GM12878 (cell line): ENCODE measurements at regions not wholly inside any gene's neighbourhood (a gene's known extent, or its start where the extent isn't known, plus 50 kb on each side); places are given as distances from the start of the nearest gene placed in this dataset.
"Not testable (repeated sequence)": the region's sequence is repeated elsewhere in the genome, so short reads cannot be mapped to it uniquely, and the experiment has no call there.

Experiments used
- ATAC-seq: fragments of 200-7000 bp; cut with Tn5 transposase; 3 replicates; pipeline ENCODE4 v1.9.1; 2020; ENCODE audit warnings: mild to moderate bottlenecking, moderate library complexity
- BruUV-seq: library from RNA; stranded (reverse); fragments of 400-500 nt; replicated peaks from 2 replicates; lab custom pipeline; 2021; lab: Mats Ljungman, UMichigan
- CTCF ChIA-PET: fragments of 300-600 bp; sonication (Branson Sonifier 250); formaldehyde crosslinking; extraction: SDS; loops from one replicate; lab custom pipeline; 2021; ENCODE audit warnings: inconsistent platforms; lab: Yijun Ruan, JAX
- POLR2A ChIA-PET: fragments of 350-600 bp; formaldehyde crosslinking; extraction: SDS; loops from one replicate; lab custom pipeline; 2021; ENCODE audit warnings: inconsistent platforms; lab: Charles Lee
- RAD21 ChIA-PET: fragments of 300-600 bp; sonication (Branson Sonifier 250); formaldehyde crosslinking; loops from one replicate; lab custom pipeline; 2023; ENCODE audit warnings: antibody characterized with exemption; ENCODE audit not compliant: unreplicated experiment; lab: Charles Lee
- SMC1A ChIA-PET: fragments of 300-600 bp; sonication (Branson Sonifier 250); formaldehyde crosslinking; loops from one replicate; lab custom pipeline; 2023; ENCODE audit not compliant: unreplicated experiment, uncharacterized antibody; lab: Charles Lee
- DNase-seq: peaks from one replicate; pipeline ENCODE4 v3.0.0-alpha.2; 2011; ENCODE audit warnings: low read depth, low spot score
- FAIRE-seq: peaks from 3 replicates; lab custom pipeline; 2011; peaks lifted over from hg19 to GRCh38; lab: Jason Lieb, UNC
- H2AFZ ChIP-seq: 2 replicates; pipeline ENCODE4 v1.6.0; 2011; ENCODE audit warnings: low read depth, low read length, control low read depth; ENCODE audit not compliant: control insufficient read depth
- H3K27ac ChIP-seq: 2 replicates; pipeline ENCODE4 v1.5.1; 2011; ENCODE audit warnings: control low read depth; ENCODE audit not compliant: control insufficient read depth, insufficient read depth
- H3K27me3 ChIP-seq, 2 experiments: replicated peaks in 1 of 2; 2 replicates each; pipeline versions ENCODE4 v1.6.0 to v1.6.1; 2011; ENCODE audit warnings: low read length in 1 of 2; ENCODE audit not compliant: control insufficient read depth in 2 of 2, insufficient read depth in 2 of 2
- H3K36me3 ChIP-seq, 2 experiments: 2 replicates each; pipeline ENCODE4 v1.5.1; 2011; ENCODE audit warnings: low read length in 1 of 2; ENCODE audit not compliant: control insufficient read depth in 2 of 2, insufficient read depth in 2 of 2
- H3K4me1 ChIP-seq: 2 replicates; pipeline ENCODE4 v1.6.1; 2011; ENCODE audit warnings: mild to moderate bottlenecking, low read length, moderate library complexity, mixed read lengths; ENCODE audit not compliant: control insufficient read depth, insufficient read depth
- H3K4me2 ChIP-seq: 2 replicates; pipeline ENCODE4 v1.6.0; 2011; ENCODE audit warnings: control low read depth; ENCODE audit not compliant: control insufficient read depth, insufficient read depth
- H3K4me3 ChIP-seq: fragments of 200-600 bp; sonication (generic); 2 replicates; pipeline ENCODE4 v1.5.1; 2016
- H3K79me2 ChIP-seq: 2 replicates; pipeline ENCODE4 v1.6.0; 2011; ENCODE audit warnings: low read length; ENCODE audit not compliant: control insufficient read depth, insufficient read depth
- H3K9ac ChIP-seq: 2 replicates; pipeline ENCODE4 v1.8.0; 2011; ENCODE audit warnings: low read length, control low read depth, mixed read lengths; ENCODE audit not compliant: control insufficient read depth, insufficient read depth
- H3K9me3 ChIP-seq: replicated peaks from 3 replicates; pipeline ENCODE4 v1.5.1; 2011; ENCODE audit warnings: mild to moderate bottlenecking, low read length; ENCODE audit not compliant: control insufficient read depth, insufficient read depth
- H4K20me1 ChIP-seq: 2 replicates; pipeline ENCODE4 v1.6.0; 2011; ENCODE audit not compliant: control insufficient read depth, insufficient read depth
- CBX5 ChIP-seq: sonication (generic); IDR thresholded peaks from 2 replicates; pipeline ENCODE4 v1.6.1; 2016; ENCODE audit warnings: low read depth, moderate library complexity, mild to moderate bottlenecking, inconsistent platforms
- NR2C2 ChIP-seq: IDR thresholded peaks from 2 replicates; pipeline ENCODE4 v1.6.1; 2011; ENCODE audit warnings: borderline replicate concordance, low read depth; ENCODE audit not compliant: control insufficient read depth, insufficient read length
- POU2F2 ChIP-seq: IDR thresholded peaks from 3 replicates; pipeline ENCODE4 v1.6.1; 2011; ENCODE audit warnings: low read depth, mild to moderate bottlenecking, low read length, borderline replicate concordance
- RFX5 ChIP-seq: IDR thresholded peaks from 2 replicates; pipeline ENCODE4 v1.6.1; 2011; ENCODE audit warnings: low read depth, low read length, improper control_type of control experiment
- SREBF1 ChIP-seq: IDR thresholded peaks from 2 replicates; pipeline ENCODE4 v1.6.1; 2012; ENCODE audit warnings: mild to moderate bottlenecking, low read length
- SRF ChIP-seq, 2 experiments: IDR thresholded peaks; 2 replicates each; pipeline ENCODE4 v1.6.1; 2011; ENCODE audit warnings: low read depth in 2 of 2, low read length in 2 of 2, mild to moderate bottlenecking in 1 of 2, moderate library complexity in 1 of 2
- TARDBP ChIP-seq: IDR thresholded peaks from 2 replicates; pipeline ENCODE4 v1.6.1; 2016; ENCODE audit warnings: borderline replicate concordance
- TCF7 ChIP-seq: IDR thresholded peaks from 2 replicates; pipeline ENCODE4 v1.6.1; 2014; ENCODE audit warnings: antibody characterized with exemption, borderline replicate concordance
- WGBS: methylation state at CpG from one replicate; pipeline ENCODE4 v1.1.6; 2016; ENCODE audit warnings: low lambda C conversion rate; ENCODE audit not compliant: insufficient replicate concordance, insufficient coverage; ENCODE audit errors: missing lambda C conversion rate; 5-methylcytosine and 5-hydroxymethylcytosine counted together
- in situ Hi-C: fragments of 300-500 bp; cut with MboI; formaldehyde crosslinking; loops from 9 replicates; pipeline ENCODE4 v1.14.3; 2018; ENCODE audit warnings: mixed read lengths
- intact Hi-C: fragments of 100-400 bp; cut with micrococcal nuclease; formaldehyde crosslinking; loops from one replicate; pipeline ENCODE4 v1.14.2; 2022; ENCODE audit not compliant: unreplicated experiment

- TF ChIP-seq RFX5 (no peak), TARDBP (no peak), POU2F2 (no peak), TCF7 (no peak), CBX5 (no peak)
- WGBS = 4% methylated on average over 1 of the region's 1 CpG
- H3K9ac ChIP-seq = no peak overlapping the region
- no peaks in the 10 kb centered on the region for H3K4me1 ChIP-seq
- ChIA-PET RAD21 (no interaction called here), SMC1A (interaction anchor here (0.6 kb wide), 1 partner anchor 218 kb away, joined by 3 read pairs; no protein-coding TSS in a partner anchor), POLR2A (no interaction called here), CTCF (no interaction called here)
- H3K27ac ChIP-seq = no peak overlapping the region
- H3K4me2 ChIP-seq = no peak overlapping the region
- H3K36me3 ChIP-seq = no peaks in the 10 kb centered on the region
- FAIRE-seq = no peak
- in situ Hi-C loops = no loop called here
- no peak for ATAC-seq
- no TSS peak for BruUV-seq
- no peak for DNase-seq
- no peak overlapping the region for H2AFZ ChIP-seq
- no peaks in the 10 kb centered on the region for H3K9me3 ChIP-seq
- H3K27me3 ChIP-seq = no peaks in the 10 kb centered on the region
- H4K20me1 ChIP-seq = no peaks in the 10 kb centered on the region
- H3K79me2 ChIP-seq = no peaks in the 10 kb centered on the region
- intact Hi-C loops = no loop called here
- H3K4me3 ChIP-seq = no peak overlapping the region
Observed at GRCh38 chr12:86711731-86712130, 455.5 kb upstream of the MGAT4C start.

- intact Hi-C loops = no loop called here
- Histone ChIP-seq H3K36me3 (no peaks in the 10 kb centered on the region), H3K9me3 (no peaks in the 10 kb centered on the region), H2AFZ (no peak overlapping the region), H3K9ac (no peak overlapping the region), H3K4me2 (no peak overlapping the region), H3K79me2 (no peaks in the 10 kb centered on the region), H3K27ac (no peak overlapping the region), H3K27me3 (no peaks in the 10 kb centered on the region), H3K4me1 (no peaks in the 10 kb centered on the region), H4K20me1 (no peaks in the 10 kb centered on the region), H3K4me3 (no peak overlapping the region)
- ChIA-PET SMC1A (no interaction called here), CTCF (no interaction called here), POLR2A (no interaction called here), RAD21 (no interaction called here)
- ATAC-seq = no peak
- no peak for TF ChIP-seq SRF (IDR thresholded peaks at IDR 0.05; ENCODE audit: low read depth in 2 of 2, low read length in 2 of 2)
- no peak for TF ChIP-seq NR2C2
- no peak for TF ChIP-seq SREBF1
- DNase-seq = no peak
- in situ Hi-C loops = no loop called here
- BruUV-seq = no TSS peak
- no peak for FAIRE-seq
Observed at GRCh38 chr12:86710109-86710508, 453.9 kb upstream of the MGAT4C start.

DNA sequence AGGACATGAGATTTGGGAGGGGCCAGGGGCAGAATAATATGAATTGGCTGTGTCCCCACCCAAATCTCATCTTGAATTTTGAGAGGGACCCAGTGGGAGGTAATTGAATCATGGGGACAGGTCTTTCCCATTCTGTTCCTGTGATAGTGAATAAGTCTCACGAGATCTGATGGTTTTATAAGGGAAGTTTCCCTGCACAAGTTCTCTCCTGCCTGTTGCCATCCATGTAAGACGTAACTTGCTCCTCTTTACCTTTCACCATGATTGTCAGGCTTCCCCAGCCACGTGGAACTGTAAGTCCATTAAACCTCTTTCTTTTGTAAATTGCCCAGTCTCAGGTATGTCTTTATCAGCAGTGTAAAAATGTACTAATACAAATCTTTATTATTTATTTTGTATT is 452.8 kb upstream of the MGAT4C start:
- FAIRE-seq, H3K9me3 ChIP-seq, BruUV-seq, RAD21 ChIA-PET, DNase-seq, in situ Hi-C loops, H3K4me3 ChIP-seq, H3K27ac ChIP-seq, H3K9ac ChIP-seq, H3K4me1 ChIP-seq, intact Hi-C loops, H3K4me2 ChIP-seq, ATAC-seq, H4K20me1 ChIP-seq, POLR2A ChIA-PET, H3K27me3 ChIP-seq, H2AFZ ChIP-seq, CTCF ChIA-PET, H3K79me2 ChIP-seq, H3K36me3 ChIP-seq, SMC1A ChIA-PET: not testable (repeated sequence)
- WGBS = 0% methylated on average over 3 of the region's 3 CpGs
